NB4 (cell line): ENCODE measurements at regions not wholly inside any gene's neighbourhood (a gene's known extent, or its start where the extent isn't known, plus 50 kb on each side); places are given as distances from the start of the nearest gene placed in this dataset.
A peak's percentile ranks its signal among the peaks of the same experiment; 100 is the strongest.

Experiments used
- DNase-seq: peaks from one replicate; pipeline ENCODE4 v3.0.0; 2010; ENCODE audit warnings: low read depth
- H3K4me3 ChIP-seq: one replicate; pipeline ENCODE4 v1.5.1; 2011; ENCODE audit warnings: mild to moderate bottlenecking, low read depth, low read length, moderate library complexity
- MYC ChIP-seq: IDR thresholded peaks from 2 replicates; pipeline ENCODE4 v1.6.1; 2011; ENCODE audit warnings: low read depth, low read length
- POLR2A ChIP-seq: IDR thresholded peaks from 2 replicates; pipeline ENCODE4 v1.6.1; 2011; ENCODE audit warnings: mild to moderate bottlenecking; ENCODE audit not compliant: insufficient read length; ENCODE audit errors: extremely low read depth
- TF ChIP-seq, protein P1 (sequence below): IDR thresholded peaks from 2 replicates; pipeline ENCODE4 v1.6.1; 2011; ENCODE audit warnings: low read depth, low read length
- TF ChIP-seq, protein P2 (sequence below): IDR thresholded peaks from one replicate; pipeline ENCODE4 v1.5.1; 2012; ENCODE audit warnings: low read depth, low read length

DNA sequence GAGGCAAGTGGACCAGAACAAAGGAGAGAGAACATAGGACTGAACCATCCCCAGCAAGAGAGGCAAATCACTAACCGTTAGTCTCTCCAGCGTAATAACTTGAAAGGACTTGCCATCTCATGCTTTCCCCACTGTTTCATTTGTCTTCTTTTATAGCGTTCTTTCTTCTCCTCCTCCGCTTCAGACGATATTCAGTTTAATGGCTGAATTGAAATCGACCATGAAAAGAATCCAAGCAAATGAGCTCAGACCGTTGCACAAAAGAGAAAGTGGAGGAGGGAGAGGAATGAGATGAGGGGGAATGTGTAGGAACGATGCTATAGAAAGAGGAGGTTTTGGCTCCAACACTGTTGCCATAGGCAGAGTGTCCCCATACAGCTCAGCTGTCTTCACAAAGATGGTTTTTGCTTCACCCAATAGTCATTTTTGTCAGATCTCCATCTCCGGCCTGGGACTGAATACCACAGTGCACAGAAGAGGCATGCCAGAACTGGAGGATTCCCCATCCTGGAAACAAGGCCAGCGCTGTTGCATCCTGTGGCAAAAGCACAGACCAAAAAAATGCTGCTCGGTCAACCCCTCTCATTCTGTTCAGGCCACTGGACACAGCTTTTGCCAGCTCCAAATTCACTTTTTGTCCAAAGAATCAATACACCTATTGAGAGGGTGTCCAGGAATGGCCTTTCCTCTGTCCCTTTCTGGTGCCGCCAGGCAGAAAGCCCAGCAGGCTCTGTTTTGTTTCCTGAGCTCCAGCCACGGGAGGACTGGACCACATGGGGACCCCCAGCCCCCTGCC lies 176.1 kb downstream of the ID4 start:
- DNase-seq = no peak

DNA sequence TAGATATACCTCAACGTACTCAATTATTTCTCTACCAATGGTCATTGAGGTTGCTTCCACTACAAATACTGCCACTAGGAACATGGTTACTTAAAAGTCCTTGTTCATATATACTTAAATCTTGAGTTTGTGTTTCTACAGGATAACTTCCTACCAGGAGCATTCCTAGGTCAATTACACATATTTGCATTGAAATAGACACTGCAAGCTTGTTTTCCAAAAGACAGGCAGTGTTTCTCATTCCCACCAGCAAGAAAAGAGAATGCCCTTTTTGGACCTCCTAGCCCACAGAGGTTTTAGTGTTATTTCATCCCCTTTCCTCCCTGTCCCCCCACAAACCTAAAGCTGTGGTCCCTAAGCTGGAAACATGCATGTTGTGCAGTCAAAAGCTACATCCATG lies 177.3 kb downstream of the ID4 start:
- DNase-seq = no peak
- no peak overlapping the region for H3K4me3 ChIP-seq
- TF ChIP-seq, protein P1, sequence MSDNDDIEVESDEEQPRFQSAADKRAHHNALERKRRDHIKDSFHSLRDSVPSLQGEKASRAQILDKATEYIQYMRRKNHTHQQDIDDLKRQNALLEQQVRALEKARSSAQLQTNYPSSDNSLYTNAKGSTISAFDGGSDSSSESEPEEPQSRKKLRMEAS = no peak

More for the DNA sequence above, 176.1 kb downstream of the ID4 start:
- H3K4me3 ChIP-seq = no peak overlapping the region
- TF ChIP-seq, protein P1 = no peak
- TF ChIP-seq, protein P2, sequence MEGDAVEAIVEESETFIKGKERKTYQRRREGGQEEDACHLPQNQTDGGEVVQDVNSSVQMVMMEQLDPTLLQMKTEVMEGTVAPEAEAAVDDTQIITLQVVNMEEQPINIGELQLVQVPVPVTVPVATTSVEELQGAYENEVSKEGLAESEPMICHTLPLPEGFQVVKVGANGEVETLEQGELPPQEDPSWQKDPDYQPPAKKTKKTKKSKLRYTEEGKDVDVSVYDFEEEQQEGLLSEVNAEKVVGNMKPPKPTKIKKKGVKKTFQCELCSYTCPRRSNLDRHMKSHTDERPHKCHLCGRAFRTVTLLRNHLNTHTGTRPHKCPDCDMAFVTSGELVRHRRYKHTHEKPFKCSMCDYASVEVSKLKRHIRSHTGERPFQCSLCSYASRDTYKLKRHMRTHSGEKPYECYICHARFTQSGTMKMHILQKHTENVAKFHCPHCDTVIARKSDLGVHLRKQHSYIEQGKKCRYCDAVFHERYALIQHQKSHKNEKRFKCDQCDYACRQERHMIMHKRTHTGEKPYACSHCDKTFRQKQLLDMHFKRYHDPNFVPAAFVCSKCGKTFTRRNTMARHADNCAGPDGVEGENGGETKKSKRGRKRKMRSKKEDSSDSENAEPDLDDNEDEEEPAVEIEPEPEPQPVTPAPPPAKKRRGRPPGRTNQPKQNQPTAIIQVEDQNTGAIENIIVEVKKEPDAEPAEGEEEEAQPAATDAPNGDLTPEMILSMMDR = no peak
- TF ChIP-seq POLR2A = no peak
- TF ChIP-seq MYC = no peak

DNA sequence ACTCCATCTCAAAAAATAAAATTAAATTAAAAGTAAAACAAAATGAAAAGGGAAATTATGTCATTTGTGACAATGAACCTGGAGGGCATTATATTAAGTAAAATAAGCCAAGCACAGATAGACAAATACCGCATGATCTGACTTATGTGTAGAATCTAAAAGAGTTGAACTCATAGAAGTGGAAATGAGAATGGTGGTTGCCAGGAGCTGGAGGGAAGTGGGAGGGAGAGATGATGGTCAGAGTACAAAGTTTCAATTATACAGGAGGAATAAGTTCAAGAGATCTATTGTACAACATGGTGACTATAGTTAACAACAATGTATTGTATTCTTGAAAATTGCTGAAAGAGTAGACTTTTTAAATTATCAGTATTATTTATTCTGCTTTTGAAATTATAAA lies 183.4 kb downstream of the ID4 start:
- DNase-seq = no peak
- no peak overlapping the region for H3K4me3 ChIP-seq
- TF ChIP-seq MYC (no peak), POLR2A (no peak)
- TF ChIP-seq, protein P1 = no peak
- TF ChIP-seq, protein P2 = no peak

DNA sequence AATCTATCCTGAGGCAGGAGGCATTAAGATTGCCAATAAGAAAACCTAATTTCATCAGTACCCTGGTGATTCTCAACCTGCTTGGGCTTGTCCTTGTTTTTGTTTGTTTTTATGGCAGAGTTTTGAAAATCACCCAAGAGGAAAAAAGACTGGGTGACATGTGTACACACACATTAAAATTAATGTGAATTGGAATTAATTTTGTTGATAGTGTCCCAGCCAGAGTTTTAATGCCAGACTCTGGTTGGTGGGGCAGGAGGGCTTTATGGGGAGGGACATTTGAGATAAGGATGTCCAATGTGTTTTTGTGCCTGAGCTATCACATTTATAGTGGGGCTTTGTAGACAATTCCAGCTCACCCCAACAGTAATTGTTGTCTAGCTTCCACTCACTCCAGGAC lies 184.6 kb downstream of the ID4 start:
- H3K4me3 ChIP-seq = no peak overlapping the region
- TF ChIP-seq, protein P2 = no peak
- no peak for TF ChIP-seq POLR2A
- TF ChIP-seq MYC = no peak
- TF ChIP-seq, protein P1 = no peak
- no peak for DNase-seq

DNA sequence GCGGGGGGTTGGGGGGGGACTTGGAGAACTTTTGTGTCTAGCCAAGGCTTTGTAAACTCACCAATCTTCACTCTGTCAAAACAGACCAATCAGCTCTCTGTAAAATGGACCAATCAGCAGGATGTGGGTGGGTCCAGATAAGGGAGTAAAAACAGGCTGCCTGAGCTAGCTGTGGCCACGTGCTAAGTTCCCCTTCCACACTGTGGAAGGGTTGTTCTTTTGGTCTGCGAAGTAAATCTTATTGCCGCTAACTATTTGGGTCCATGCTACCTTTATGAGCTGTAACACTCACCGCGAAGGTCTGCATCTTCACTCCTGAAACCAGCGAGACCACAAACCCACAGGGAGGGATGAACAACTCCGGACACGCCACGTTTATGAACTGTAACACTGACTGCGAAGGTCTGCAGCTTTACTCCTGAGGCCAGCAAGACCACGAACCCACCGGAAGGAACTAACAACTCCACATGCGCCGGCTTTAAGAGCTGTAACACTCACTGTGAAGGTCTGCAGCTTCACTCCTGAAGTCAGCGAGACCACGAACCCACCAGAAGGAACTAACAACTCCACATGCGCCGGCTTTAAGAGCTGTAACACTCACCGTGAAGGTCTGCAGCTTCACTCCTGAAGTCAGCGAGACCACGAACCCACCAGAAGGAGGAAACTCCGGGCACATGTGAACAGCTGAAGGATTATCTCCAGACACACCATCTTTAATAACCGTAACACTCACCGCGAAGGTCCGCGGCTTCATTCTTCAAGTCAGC lies 186.6 kb downstream of the ID4 start:
- H3K4me3 ChIP-seq = peak overlapping the region; percentile 39
- peak; percentile 68 for DNase-seq

DNA sequence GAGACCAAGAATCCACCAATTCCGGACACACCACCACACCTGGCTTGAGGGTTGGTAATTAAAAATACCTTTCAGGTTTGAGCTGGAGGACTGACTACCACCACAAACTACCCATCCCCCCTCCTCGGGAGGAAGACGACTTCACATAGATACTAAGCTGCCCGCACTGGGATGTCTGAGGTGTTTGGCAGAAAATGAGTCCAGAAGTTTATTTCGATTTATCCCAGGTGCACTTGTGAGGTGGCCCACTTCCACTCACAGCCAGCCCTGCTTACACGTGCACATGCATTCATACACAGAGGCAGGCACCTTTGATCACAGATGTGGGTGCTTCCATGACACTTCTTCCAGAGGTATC lies 187.1 kb downstream of the ID4 start:
- TF ChIP-seq MYC (no peak), POLR2A (no peak)
- TF ChIP-seq, protein P2 = no peak
- TF ChIP-seq, protein P1 = no peak
- peak overlapping the region; percentile 39 for H3K4me3 ChIP-seq
- no peak for DNase-seq

More for the DNA sequence above, 186.6 kb downstream of the ID4 start:
- TF ChIP-seq MYC = peak; percentile 41; the same call in 1 of the 2 replicates
- TF ChIP-seq, protein P1 = peak; percentile 89
